ENCODE measurements at regions not wholly inside any gene's neighbourhood (a gene's known extent, or its start where the extent isn't known, plus 50 kb on each side); places are given as distances from the start of the nearest gene placed in this dataset.

DNA sequence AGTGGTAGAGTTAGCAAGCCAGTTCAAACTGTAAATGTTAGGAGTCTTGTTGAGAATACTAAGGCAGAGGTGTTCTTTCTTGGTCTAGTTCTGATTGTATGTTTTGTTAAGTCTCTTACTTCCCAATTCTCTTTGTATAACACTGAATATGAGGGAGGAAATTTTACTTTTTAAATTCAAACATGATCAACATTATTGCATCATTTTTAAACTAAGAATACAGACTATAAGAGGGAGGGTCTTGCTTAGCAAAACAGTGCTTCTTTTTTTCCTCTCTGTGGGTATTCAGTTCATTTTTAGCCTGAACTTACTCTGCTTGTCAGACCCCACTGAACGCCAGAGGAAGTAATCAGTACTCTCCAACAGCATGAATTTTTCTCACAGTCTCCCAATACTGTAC, 198.0 kb downstream of the GABRG1 start:
- Histone ChIP-seq H3K9me3 (no peaks in the 10 kb centered on the region), H3K27ac (no peak overlapping the region), H3K36me3 (no peaks in the 10 kb centered on the region), H3K27me3 (no peaks in the 10 kb centered on the region), H3K4me1 (no peaks in the 10 kb centered on the region), H3K4me3 (no peak overlapping the region)
- 67 to 70% methylated on average over 1 of the region's 1 CpG for WGBS, 2 donors (ENCODE audit: low coverage in 1 of 2)
- ATAC-seq = no peak
- TF ChIP-seq, protein P1, sequence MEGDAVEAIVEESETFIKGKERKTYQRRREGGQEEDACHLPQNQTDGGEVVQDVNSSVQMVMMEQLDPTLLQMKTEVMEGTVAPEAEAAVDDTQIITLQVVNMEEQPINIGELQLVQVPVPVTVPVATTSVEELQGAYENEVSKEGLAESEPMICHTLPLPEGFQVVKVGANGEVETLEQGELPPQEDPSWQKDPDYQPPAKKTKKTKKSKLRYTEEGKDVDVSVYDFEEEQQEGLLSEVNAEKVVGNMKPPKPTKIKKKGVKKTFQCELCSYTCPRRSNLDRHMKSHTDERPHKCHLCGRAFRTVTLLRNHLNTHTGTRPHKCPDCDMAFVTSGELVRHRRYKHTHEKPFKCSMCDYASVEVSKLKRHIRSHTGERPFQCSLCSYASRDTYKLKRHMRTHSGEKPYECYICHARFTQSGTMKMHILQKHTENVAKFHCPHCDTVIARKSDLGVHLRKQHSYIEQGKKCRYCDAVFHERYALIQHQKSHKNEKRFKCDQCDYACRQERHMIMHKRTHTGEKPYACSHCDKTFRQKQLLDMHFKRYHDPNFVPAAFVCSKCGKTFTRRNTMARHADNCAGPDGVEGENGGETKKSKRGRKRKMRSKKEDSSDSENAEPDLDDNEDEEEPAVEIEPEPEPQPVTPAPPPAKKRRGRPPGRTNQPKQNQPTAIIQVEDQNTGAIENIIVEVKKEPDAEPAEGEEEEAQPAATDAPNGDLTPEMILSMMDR (IDR thresholded peaks at IDR 0.05) = no peak
- TF ChIP-seq EP300 (IDR thresholded peaks at IDR 0.05) (no peak), POLR2AphosphoS5 (IDR thresholded peaks at IDR 0.05) (no peak), POLR2A (IDR thresholded peaks at IDR 0.05) (no peak)

DNA sequence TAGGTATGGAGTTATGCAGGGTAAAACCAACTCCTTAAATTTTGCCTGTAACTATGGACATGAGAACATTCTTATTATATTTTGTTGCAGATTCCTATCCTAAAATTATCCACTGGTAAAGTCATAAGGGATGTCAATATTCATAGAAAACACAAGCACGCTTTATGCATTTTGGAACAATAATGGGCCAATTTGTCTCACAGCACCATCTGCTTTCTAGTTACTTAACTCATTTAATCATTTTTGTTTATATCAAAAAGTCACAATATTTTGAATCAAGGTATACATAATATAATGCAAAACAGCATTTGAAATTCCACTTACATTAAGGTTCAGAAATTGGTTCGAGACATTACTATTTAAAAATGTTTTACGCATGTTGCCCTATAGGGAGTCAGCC, 203.0 kb downstream of the GABRG1 start:
- H3K27ac ChIP-seq = no peak overlapping the region
- no peak overlapping the region for H3K4me3 ChIP-seq
- no peak for TF ChIP-seq POLR2A (IDR thresholded peaks at IDR 0.05)
- no peak for ATAC-seq
- H3K9me3 ChIP-seq = no peaks in the 10 kb centered on the region
- no peaks in the 10 kb centered on the region for H3K36me3 ChIP-seq
- no peaks in the 10 kb centered on the region for H3K27me3 ChIP-seq
- WGBS, 2 donors (ENCODE audit: low coverage in 1 of 2) = 47 to 75% methylated on average over 3 of the region's 3 CpGs
- H3K4me1 ChIP-seq = no peaks in the 10 kb centered on the region

DNA sequence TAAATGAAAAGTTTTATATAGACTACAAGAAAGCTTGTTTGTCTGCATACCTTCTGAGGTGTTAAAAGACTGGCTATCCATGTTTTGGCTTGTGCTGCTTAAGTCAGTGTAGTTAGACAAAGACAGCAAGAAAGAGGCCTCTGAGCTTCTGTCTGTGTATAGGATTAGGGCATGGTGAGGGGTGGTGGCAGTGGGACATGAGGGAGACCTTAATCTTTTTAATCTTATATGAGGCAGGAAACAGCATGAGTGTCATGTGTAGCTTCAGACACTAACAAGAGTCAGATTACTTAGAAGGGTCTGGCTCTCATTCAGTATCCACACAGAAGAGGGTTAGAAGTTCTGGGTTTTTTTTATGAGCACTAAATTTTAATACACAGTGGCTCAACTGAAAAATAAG, 213.3 kb downstream of the GABRG1 start:
- no peak for ATAC-seq
- Histone ChIP-seq H3K27ac (no peak overlapping the region), H3K4me1 (no peaks in the 10 kb centered on the region), H3K9me3 (no peaks in the 10 kb centered on the region), H3K27me3 (no peaks in the 10 kb centered on the region), H3K4me3 (no peak overlapping the region), H3K36me3 (no peaks in the 10 kb centered on the region)
- TF ChIP-seq POLR2AphosphoS5 (IDR thresholded peaks at IDR 0.05) (no peak), POLR2A (IDR thresholded peaks at IDR 0.05) (no peak), EP300 (IDR thresholded peaks at IDR 0.05) (no peak)
- TF ChIP-seq, protein P1 (IDR thresholded peaks at IDR 0.05) = no peak

- H3K9me3 ChIP-seq = peaks cover 0 to 4% (median 0%) of the 10 kb centered on the region in 3 donors
- ATAC-seq = no peak
- TF ChIP-seq, protein P1 (IDR thresholded peaks at IDR 0.05) = no peak
- TF ChIP-seq POLR2AphosphoS5 (IDR thresholded peaks at IDR 0.05) (no peak), POLR2A (IDR thresholded peaks at IDR 0.05) (no peak), EP300 (IDR thresholded peaks at IDR 0.05) (no peak)
- no peaks in the 10 kb centered on the region for H3K36me3 ChIP-seq
- no peaks in the 10 kb centered on the region for H3K27me3 ChIP-seq
- no peak overlapping the region for H3K4me3 ChIP-seq
- no peaks in the 10 kb centered on the region for H3K4me1 ChIP-seq
- 67% methylated on average over 4 of the region's 4 CpGs for WGBS, 2 donors (ENCODE audit: low coverage in 1 of 2)
- no peak overlapping the region for H3K27ac ChIP-seq
Measured at GRCh38 chr4:45897946-45898585, 225.8 kb downstream of the GABRG1 start.

DNA sequence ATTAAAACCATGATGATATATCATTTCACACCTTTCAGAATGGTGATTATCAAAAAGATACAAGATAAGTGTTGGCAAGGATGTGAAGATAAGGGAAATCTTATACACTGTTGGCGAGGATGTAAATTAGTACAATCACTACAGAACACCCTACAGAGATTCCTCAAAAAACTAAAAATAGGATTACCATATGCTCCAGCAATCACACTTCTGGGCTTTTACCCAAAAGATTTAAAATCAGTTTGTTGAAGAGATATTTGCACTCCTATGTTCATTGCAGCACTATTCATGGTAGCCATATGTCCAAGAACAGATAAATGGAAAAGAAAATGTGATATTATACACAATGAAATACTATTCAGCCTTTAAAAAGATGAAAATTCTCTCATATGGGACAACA, 240.4 kb downstream of the GABRG1 start:
- no peak overlapping the region for H3K4me3 ChIP-seq
- no peak overlapping the region for H3K27ac ChIP-seq
- H3K27me3 ChIP-seq = no peaks in the 10 kb centered on the region
- H3K4me1 ChIP-seq = no peaks in the 10 kb centered on the region
- TF ChIP-seq, protein P1 (IDR thresholded peaks at IDR 0.05) = no peak
- no peak for TF ChIP-seq POLR2A (IDR thresholded peaks at IDR 0.05)
- TF ChIP-seq EP300 (IDR thresholded peaks at IDR 0.05) = no peak
- TF ChIP-seq POLR2AphosphoS5 (IDR thresholded peaks at IDR 0.05) = no peak
- WGBS, 2 donors (ENCODE audit: low coverage in 1 of 2) = 75 to 100% methylated on average over 1 of the region's 1 CpG
- no peaks in the 10 kb centered on the region for H3K36me3 ChIP-seq
- H3K9me3 ChIP-seq = peaks cover 0 to 11% (median 0%) of the 10 kb centered on the region in 3 donors
- no peak for ATAC-seq
